ENCODE measurements at regions not wholly inside any gene's neighbourhood (a gene's known extent, or its start where the extent isn't known, plus 50 kb on each side); places are given as distances from the start of the nearest gene placed in this dataset.

- no peak overlapping the region for H3K23ac ChIP-seq (ENCODE audit: low read depth, low read length)
- no TSS peak for BruUV-seq (replicated peaks)
- no peak overlapping the region for H2AK9ac ChIP-seq (replicated peaks; ENCODE audit: low read depth, low read length, poor library complexity)
- no peak overlapping the region for H3K56ac ChIP-seq (ENCODE audit: extremely low read depth, insufficient read depth, low read length)
- H4K8ac ChIP-seq (ENCODE audit: low read depth in 2 of 2, low read length in 2 of 2): no peak overlapping the region
- H3K36me3 ChIP-seq (ENCODE audit: control insufficient read depth, insufficient read depth, low read length): no peaks in the 10 kb centered on the region
- DNase-seq (no peak), ATAC-seq (ENCODE audit: low read depth) (no peak)
- H2BK120ac ChIP-seq (ENCODE audit: low read depth, low read length): no peak overlapping the region
- POLR2A ChIA-PET (ENCODE audit: unreplicated experiment): no interaction called here
- no peak overlapping the region for H2BK15ac ChIP-seq (ENCODE audit: low read depth, low read length)
- no peak overlapping the region for H4K91ac ChIP-seq (ENCODE audit: insufficient read depth, low read depth, low read length)
- no peak overlapping the region for H2AK5ac ChIP-seq (ENCODE audit: low read depth, low read length)
- TF ChIP-seq MAZ (IDR thresholded peaks at IDR 0.05; ENCODE audit: borderline replicate concordance, low read depth, low read length) (no peak), CEBPB (IDR thresholded peaks at IDR 0.05; ENCODE audit: low read depth, low read length) (no peak), RAD21 (IDR thresholded peaks at IDR 0.05; ENCODE audit: low read length) (no peak), CHD1 (IDR thresholded peaks at IDR 0.05; ENCODE audit: low read depth, low read length) (no peak), CTCF (conservative IDR thresholded peaks at IDR 0.05; ENCODE audit: low read depth, low read length) (no peak), POLR2A (IDR thresholded peaks at IDR 0.05; ENCODE audit: low read depth, low read length) (no peak), RCOR1 (IDR thresholded peaks at IDR 0.05; ENCODE audit: insufficient replicate concordance, low read length) (no peak), SMC3 (IDR thresholded peaks at IDR 0.05; ENCODE audit: low read depth, low read length) (no peak), MAFK (IDR thresholded peaks at IDR 0.05; ENCODE audit: low read depth, low read length) (no peak), MXI1 (IDR thresholded peaks at IDR 0.05; ENCODE audit: borderline replicate concordance, low read depth, low read length) (no peak)
- no peak overlapping the region for H4K5ac ChIP-seq (ENCODE audit: low read depth, low read length)
- H2BK20ac ChIP-seq (ENCODE audit: low read depth, low read length): no peak overlapping the region
- H3K9ac ChIP-seq (ENCODE audit: low read depth, low read length): no peak overlapping the region
- H3K79me1 ChIP-seq (ENCODE audit: low read depth in 1 of 2, low read length in 2 of 2): no peaks in the 10 kb centered on the region
- no peak overlapping the region for H3K14ac ChIP-seq (replicated peaks; ENCODE audit: low read depth, low read length)
- H3K9me3 ChIP-seq (ENCODE audit: control insufficient read depth, insufficient read depth, low read length): peaks cover 10% of the 10 kb centered on the region
- CTCF ChIA-PET: no interaction called here
- no peak overlapping the region for H3K4me2 ChIP-seq (ENCODE audit: low read depth, low read length)
- no peak overlapping the region for H3K4ac ChIP-seq (ENCODE audit: low read depth, low read length)
- no peak overlapping the region for H3K27ac ChIP-seq (ENCODE audit: insufficient read depth, low read length)
- H2BK5ac ChIP-seq (ENCODE audit: low read depth, low read length, poor library complexity, severe bottlenecking): no peak overlapping the region
- no peak overlapping the region for H3K18ac ChIP-seq (ENCODE audit: low read depth, low read length)
- in situ Hi-C loops (cut with MboI; ENCODE audit: low sequenced_read_pairs): no loop called here
- no peaks in the 10 kb centered on the region for H3K9me1 ChIP-seq (ENCODE audit: insufficient read depth, low read length)
- H3K4me1 ChIP-seq (ENCODE audit: control insufficient read depth, insufficient read depth, low read length): no peaks in the 10 kb centered on the region
- H3K4me3 ChIP-seq (ENCODE audit: insufficient read depth, low read depth, low read length): no peak overlapping the region
- no peaks in the 10 kb centered on the region for H4K20me1 ChIP-seq (ENCODE audit: insufficient read depth, low read length)
- intact Hi-C loops (cut with micrococcal nuclease): no loop called here
- dilution Hi-C loops (cut with HindIII; ENCODE audit: low sequenced_read_pairs, unreplicated experiment): no loop called here
- H3K27me3 ChIP-seq (ENCODE audit: control insufficient read depth, insufficient read depth, low read length): no peaks in the 10 kb centered on the region
- H2AFZ ChIP-seq (replicated peaks; ENCODE audit: low read length, poor library complexity): no peak overlapping the region
- WGBS, 2 experiments (ENCODE audit: extremely low coverage in 2 of 2, insufficient read length in 1 of 2): no CpG with 5 or more reads among the region's 3 CpGs
These were observed 183.7 kb upstream of the KCNH8 start for GRCh38 chr3:18964640-18965039.
